Dedifferentiated amniotic fluid mesenchymal stem cell (primary cell): ENCODE measurements at regions not wholly inside any gene's neighbourhood (a gene's known extent, or its start where the extent isn't known, plus 50 kb on each side); places are given as distances from the start of the nearest gene placed in this dataset.

ENCODE experiments used
- DNase-seq: peaks from one replicate; pipeline ENCODE4 v3.0.0-alpha.2; 2016; ENCODE audit errors: extremely low spot score

GRCh38 chr1:14039582-14040430 is 339.8 kb downstream of the PRDM2 start:
- no peak for DNase-seq

GRCh38 chr1:14049965-14050364 is 350.0 kb downstream of the PRDM2 start:
- DNase-seq: no peak

- DNase-seq: no peak
Observed at GRCh38 chr1:14055442-14056223, 355.6 kb downstream of the PRDM2 start.

- no peak for DNase-seq
Observed at GRCh38 chr1:14057640-14058039, 357.7 kb downstream of the PRDM2 start.

- DNase-seq: no peak
Observed at GRCh38 chr1:14061204-14061603, 361.2 kb downstream of the PRDM2 start.

- no peak for DNase-seq
Observed at GRCh38 chr1:14061722-14062121, 361.7 kb downstream of the PRDM2 start.

GRCh38 chr1:14062669-14063068 is 362.7 kb downstream of the PRDM2 start:
- no peak for DNase-seq

- no peak for DNase-seq
Observed at GRCh38 chr1:14064649-14065442, 364.9 kb downstream of the PRDM2 start.

GRCh38 chr1:14065486-14065885 is 365.5 kb downstream of the PRDM2 start:
- DNase-seq: no peak

- no peak for DNase-seq
Observed at GRCh38 chr1:14067036-14067435, 367.0 kb downstream of the PRDM2 start.

- no peak for DNase-seq
Observed at GRCh38 chr1:14067711-14068110, 367.7 kb downstream of the PRDM2 start.

- no peak for DNase-seq
Observed at GRCh38 chr1:14071581-14071980, 371.6 kb downstream of the PRDM2 start.

- no peak for DNase-seq
Observed at GRCh38 chr1:14080653-14081052, 380.7 kb downstream of the PRDM2 start.

- no peak for DNase-seq
Observed at GRCh38 chr1:14082331-14082730, 382.3 kb downstream of the PRDM2 start.

- no peak for DNase-seq
Observed at GRCh38 chr1:14083277-14083676, 383.3 kb downstream of the PRDM2 start.

- DNase-seq: no peak
Observed at GRCh38 chr1:14083706-14084105, 383.7 kb downstream of the PRDM2 start.

- no peak for DNase-seq
Observed at GRCh38 chr1:14090062-14090461, 390.1 kb downstream of the PRDM2 start.

- DNase-seq: no peak
Observed at GRCh38 chr1:14090531-14090930, 390.5 kb downstream of the PRDM2 start.

GRCh38 chr1:14094611-14095400 is 394.8 kb downstream of the PRDM2 start:
- DNase-seq: no peak

GRCh38 chr1:14098294-14098913 is 398.4 kb downstream of the PRDM2 start:
- no peak for DNase-seq

- DNase-seq: no peak
Observed at GRCh38 chr1:14100444-14100843, 400.5 kb downstream of the PRDM2 start.
